ENCODE measurements at regions not wholly inside any gene's neighbourhood (a gene's known extent, or its start where the extent isn't known, plus 50 kb on each side); places are given as distances from the start of the nearest gene placed in this dataset.

DNA sequence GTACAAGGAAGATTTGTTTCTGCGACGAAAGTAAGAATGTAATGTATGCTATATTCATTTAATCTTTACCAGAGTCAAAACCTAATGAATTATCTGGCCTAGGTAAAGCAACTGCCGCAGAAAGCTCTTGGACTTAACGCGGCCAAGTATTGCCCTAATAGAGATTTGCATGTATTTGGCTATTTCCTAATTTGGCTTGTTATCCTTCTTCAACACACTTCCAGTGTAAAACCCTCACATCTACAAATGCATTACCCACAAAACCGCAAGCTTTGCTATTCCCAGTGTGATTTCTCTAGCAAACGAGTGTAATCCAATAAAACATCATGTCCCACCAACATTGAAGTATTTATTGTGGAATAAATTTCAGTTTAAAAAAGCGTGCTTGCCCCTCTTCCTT lies 123.8 kb upstream of the LMO4 start (continued):
- TF ChIP-seq, protein P1, sequence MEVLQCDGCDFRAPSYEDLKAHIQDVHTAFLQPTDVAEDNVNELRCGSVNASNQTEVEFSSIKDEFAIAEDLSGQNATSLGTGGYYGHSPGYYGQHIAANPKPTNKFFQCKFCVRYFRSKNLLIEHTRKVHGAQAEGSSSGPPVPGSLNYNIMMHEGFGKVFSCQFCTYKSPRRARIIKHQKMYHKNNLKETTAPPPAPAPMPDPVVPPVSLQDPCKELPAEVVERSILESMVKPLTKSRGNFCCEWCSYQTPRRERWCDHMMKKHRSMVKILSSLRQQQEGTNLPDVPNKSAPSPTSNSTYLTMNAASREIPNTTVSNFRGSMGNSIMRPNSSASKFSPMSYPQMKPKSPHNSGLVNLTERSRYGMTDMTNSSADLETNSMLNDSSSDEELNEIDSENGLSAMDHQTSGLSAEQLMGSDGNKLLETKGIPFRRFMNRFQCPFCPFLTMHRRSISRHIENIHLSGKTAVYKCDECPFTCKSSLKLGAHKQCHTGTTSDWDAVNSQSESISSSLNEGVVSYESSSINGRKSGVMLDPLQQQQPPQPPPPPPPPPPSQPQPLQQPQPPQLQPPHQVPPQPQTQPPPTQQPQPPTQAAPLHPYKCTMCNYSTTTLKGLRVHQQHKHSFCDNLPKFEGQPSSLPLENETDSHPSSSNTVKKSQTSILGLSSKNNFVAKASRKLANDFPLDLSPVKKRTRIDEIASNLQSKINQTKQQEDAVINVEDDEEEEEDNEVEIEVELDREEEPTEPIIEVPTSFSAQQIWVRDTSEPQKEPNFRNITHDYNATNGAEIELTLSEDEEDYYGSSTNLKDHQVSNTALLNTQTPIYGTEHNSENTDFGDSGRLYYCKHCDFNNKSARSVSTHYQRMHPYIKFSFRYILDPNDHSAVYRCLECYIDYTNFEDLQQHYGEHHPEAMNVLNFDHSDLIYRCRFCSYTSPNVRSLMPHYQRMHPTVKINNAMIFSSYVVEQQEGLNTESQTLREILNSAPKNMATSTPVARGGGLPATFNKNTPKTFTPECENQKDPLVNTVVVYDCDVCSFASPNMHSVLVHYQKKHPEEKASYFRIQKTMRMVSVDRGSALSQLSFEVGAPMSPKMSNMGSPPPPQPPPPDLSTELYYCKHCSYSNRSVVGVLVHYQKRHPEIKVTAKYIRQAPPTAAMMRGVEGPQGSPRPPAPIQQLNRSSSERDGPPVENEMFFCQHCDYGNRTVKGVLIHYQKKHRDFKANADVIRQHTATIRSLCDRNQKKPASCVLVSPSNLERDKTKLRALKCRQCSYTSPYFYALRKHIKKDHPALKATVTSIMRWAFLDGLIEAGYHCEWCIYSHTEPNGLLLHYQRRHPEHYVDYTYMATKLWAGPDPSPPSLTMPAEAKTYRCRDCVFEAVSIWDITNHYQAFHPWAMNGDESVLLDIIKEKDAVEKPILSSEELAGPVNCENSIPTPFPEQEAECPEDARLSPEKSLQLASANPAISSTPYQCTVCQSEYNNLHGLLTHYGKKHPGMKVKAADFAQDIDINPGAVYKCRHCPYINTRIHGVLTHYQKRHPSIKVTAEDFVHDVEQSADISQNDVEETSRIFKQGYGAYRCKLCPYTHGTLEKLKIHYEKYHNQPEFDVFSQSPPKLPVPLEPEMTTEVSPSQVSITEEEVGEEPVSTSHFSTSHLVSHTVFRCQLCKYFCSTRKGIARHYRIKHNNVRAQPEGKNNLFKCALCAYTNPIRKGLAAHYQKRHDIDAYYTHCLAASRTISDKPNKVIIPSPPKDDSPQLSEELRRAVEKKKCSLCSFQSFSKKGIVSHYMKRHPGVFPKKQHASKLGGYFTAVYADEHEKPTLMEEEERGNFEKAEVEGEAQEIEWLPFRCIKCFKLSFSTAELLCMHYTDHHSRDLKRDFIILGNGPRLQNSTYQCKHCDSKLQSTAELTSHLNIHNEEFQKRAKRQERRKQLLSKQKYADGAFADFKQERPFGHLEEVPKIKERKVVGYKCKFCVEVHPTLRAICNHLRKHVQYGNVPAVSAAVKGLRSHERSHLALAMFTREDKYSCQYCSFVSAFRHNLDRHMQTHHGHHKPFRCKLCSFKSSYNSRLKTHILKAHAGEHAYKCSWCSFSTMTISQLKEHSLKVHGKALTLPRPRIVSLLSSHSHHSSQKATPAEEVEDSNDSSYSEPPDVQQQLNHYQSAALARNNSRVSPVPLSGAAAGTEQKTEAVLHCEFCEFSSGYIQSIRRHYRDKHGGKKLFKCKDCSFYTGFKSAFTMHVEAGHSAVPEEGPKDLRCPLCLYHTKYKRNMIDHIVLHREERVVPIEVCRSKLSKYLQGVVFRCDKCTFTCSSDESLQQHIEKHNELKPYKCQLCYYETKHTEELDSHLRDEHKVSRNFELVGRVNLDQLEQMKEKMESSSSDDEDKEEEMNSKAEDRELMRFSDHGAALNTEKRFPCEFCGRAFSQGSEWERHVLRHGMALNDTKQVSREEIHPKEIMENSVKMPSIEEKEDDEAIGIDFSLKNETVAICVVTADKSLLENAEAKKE (CRISPR knock-in tag; IDR thresholded peaks at IDR 0.05), result no peak
- TF ChIP-seq, protein P2, sequence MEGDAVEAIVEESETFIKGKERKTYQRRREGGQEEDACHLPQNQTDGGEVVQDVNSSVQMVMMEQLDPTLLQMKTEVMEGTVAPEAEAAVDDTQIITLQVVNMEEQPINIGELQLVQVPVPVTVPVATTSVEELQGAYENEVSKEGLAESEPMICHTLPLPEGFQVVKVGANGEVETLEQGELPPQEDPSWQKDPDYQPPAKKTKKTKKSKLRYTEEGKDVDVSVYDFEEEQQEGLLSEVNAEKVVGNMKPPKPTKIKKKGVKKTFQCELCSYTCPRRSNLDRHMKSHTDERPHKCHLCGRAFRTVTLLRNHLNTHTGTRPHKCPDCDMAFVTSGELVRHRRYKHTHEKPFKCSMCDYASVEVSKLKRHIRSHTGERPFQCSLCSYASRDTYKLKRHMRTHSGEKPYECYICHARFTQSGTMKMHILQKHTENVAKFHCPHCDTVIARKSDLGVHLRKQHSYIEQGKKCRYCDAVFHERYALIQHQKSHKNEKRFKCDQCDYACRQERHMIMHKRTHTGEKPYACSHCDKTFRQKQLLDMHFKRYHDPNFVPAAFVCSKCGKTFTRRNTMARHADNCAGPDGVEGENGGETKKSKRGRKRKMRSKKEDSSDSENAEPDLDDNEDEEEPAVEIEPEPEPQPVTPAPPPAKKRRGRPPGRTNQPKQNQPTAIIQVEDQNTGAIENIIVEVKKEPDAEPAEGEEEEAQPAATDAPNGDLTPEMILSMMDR (conservative IDR thresholded peaks at IDR 0.05; ENCODE audit: low read depth in 2 of 2), result no peak
- TF ChIP-seq, protein P3, sequence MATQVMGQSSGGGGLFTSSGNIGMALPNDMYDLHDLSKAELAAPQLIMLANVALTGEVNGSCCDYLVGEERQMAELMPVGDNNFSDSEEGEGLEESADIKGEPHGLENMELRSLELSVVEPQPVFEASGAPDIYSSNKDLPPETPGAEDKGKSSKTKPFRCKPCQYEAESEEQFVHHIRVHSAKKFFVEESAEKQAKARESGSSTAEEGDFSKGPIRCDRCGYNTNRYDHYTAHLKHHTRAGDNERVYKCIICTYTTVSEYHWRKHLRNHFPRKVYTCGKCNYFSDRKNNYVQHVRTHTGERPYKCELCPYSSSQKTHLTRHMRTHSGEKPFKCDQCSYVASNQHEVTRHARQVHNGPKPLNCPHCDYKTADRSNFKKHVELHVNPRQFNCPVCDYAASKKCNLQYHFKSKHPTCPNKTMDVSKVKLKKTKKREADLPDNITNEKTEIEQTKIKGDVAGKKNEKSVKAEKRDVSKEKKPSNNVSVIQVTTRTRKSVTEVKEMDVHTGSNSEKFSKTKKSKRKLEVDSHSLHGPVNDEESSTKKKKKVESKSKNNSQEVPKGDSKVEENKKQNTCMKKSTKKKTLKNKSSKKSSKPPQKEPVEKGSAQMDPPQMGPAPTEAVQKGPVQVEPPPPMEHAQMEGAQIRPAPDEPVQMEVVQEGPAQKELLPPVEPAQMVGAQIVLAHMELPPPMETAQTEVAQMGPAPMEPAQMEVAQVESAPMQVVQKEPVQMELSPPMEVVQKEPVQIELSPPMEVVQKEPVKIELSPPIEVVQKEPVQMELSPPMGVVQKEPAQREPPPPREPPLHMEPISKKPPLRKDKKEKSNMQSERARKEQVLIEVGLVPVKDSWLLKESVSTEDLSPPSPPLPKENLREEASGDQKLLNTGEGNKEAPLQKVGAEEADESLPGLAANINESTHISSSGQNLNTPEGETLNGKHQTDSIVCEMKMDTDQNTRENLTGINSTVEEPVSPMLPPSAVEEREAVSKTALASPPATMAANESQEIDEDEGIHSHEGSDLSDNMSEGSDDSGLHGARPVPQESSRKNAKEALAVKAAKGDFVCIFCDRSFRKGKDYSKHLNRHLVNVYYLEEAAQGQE (IDR thresholded peaks at IDR 0.05; ENCODE audit: unreplicated experiment), result no peak
- TF ChIP-seq POLR2AphosphoS5 (IDR thresholded peaks at IDR 0.05; ENCODE audit: low read depth), result no peak
- TF ChIP-seq EZH2 (IDR thresholded peaks at IDR 0.05; ENCODE audit: low read depth, unreplicated experiment), result no peak
- no peak for TF ChIP-seq CREB1 (CRISPR knock-in tag; IDR thresholded peaks at IDR 0.05; ENCODE audit: low read depth)
- no peak for TF ChIP-seq NANOG (IDR thresholded peaks at IDR 0.05; ENCODE audit: borderline replicate concordance)
- TF ChIP-seq ZNF331 (CRISPR knock-in tag; IDR thresholded peaks at IDR 0.05; ENCODE audit: low read depth), result no peak

All from GM23338 (cell line).